Psoas muscle (tissue), 7 donors: ENCODE measurements at regions not wholly inside any gene's neighbourhood (a gene's known extent, or its start where the extent isn't known, plus 50 kb on each side); places are given as distances from the start of the nearest gene placed in this dataset.
"Not testable (repeated sequence)": the region's sequence is repeated elsewhere in the genome, so short reads cannot be mapped to it uniquely, and the experiment has no call there.

Experiments
- ATAC-seq, 4 donors: fragments of 200-7000 bp; cut with Tn5 transposase; one replicate each; pipeline ENCODE4 v1.9.1; 2020; ENCODE audit warnings: moderate library complexity in 3 of 4, mild to moderate bottlenecking in 2 of 4
- DNase-seq, 2 donors: peaks; one replicate each; pipeline ENCODE4 v3.0.0-alpha.2; 2020
- H3K27ac ChIP-seq: fragments of 200-600 bp; one replicate; pipeline ENCODE4 v1.8.0; 2022
- H3K27me3 ChIP-seq, 3 donors: fragments of 200-600 bp in 1 of 3; one replicate each; pipeline versions ENCODE4 v1.6.1 to v1.8.0; 2013 to 2022; ENCODE audit warnings: low read length in 2 of 3, mild to moderate bottlenecking in 2 of 3, moderate library complexity in 1 of 3; ENCODE audit not compliant: insufficient read depth in 3 of 3
- H3K36me3 ChIP-seq, 2 donors: fragments of 200-600 bp in 1 of 2; one replicate each; pipeline versions ENCODE4 v1.6.1 to v1.8.0; 2013 to 2022; ENCODE audit warnings: low read depth in 1 of 2, mild to moderate bottlenecking in 1 of 2, moderate library complexity in 1 of 2; ENCODE audit not compliant: insufficient read depth in 1 of 2
- H3K4me1 ChIP-seq: fragments of 200-600 bp; one replicate; pipeline ENCODE4 v1.8.0; 2022
- H3K4me3 ChIP-seq: fragments of 200-600 bp; one replicate; pipeline ENCODE4 v1.8.0; 2022; ENCODE audit warnings: mild to moderate bottlenecking
- H3K9me3 ChIP-seq: fragments of 200-600 bp; one replicate; pipeline ENCODE4 v1.8.0; 2022
- WGBS, 3 donors: extraction: QIAGEN DNeasy Blood & Tissue Kit; methylation state at CpG; one replicate each; pipeline versions ENCODE4 v1.1.6 to v1.1.7; 2013; 5-methylcytosine and 5-hydroxymethylcytosine counted together
- intact Hi-C, 2 donors: fragments of 100-400 bp; cut with DNase I; formaldehyde crosslinking; loops; one replicate each; pipeline versions ENCODE4 v1.11.0 to v1.14.2; 2022
- TF ChIP-seq, protein P1 (sequence below): fragments of 200-600 bp; IDR thresholded peaks from one replicate; pipeline ENCODE4 v1.8.0; 2022; ENCODE audit warnings: antibody characterized with exemption
- donor health status: healthy with polysubstance abuse.
- donor health status: DM: no; HTN: no; CAD: no; lungs with moderate emphysema.
- donor health status: Bipolar disorder and iron deficiency.
- donor health status: healthy.
- donor health status: DM: yes; HTN: yes; CAD: no.
- donor health status: DM: no; HTN: no; CAD: no.
- donor health status: DM: yes; HTN: yes; CAD: no.

- 32 to 58% (median 39%) methylated on average over 3 of the region's 3 CpGs for WGBS, 3 donors
- DNase-seq (no peak), ATAC-seq (no peak)
- H3K36me3 ChIP-seq: no peaks in the 10 kb centered on the region
- H3K4me1 ChIP-seq: no peaks in the 10 kb centered on the region
- H3K27ac ChIP-seq: no peak overlapping the region
- H3K9me3 ChIP-seq: no peaks in the 10 kb centered on the region
- H3K27me3 ChIP-seq: peaks cover 0 to 10% (median 0%) of the 10 kb centered on the region in 3 donors
- H3K4me3 ChIP-seq: no peak overlapping the region
- TF ChIP-seq, protein P1, sequence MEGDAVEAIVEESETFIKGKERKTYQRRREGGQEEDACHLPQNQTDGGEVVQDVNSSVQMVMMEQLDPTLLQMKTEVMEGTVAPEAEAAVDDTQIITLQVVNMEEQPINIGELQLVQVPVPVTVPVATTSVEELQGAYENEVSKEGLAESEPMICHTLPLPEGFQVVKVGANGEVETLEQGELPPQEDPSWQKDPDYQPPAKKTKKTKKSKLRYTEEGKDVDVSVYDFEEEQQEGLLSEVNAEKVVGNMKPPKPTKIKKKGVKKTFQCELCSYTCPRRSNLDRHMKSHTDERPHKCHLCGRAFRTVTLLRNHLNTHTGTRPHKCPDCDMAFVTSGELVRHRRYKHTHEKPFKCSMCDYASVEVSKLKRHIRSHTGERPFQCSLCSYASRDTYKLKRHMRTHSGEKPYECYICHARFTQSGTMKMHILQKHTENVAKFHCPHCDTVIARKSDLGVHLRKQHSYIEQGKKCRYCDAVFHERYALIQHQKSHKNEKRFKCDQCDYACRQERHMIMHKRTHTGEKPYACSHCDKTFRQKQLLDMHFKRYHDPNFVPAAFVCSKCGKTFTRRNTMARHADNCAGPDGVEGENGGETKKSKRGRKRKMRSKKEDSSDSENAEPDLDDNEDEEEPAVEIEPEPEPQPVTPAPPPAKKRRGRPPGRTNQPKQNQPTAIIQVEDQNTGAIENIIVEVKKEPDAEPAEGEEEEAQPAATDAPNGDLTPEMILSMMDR: no peak
- intact Hi-C loops: no loop called here
These were observed 90.5 kb upstream of the SIRPG start for GRCh38 chr20:1747953-1748577.

DNA sequence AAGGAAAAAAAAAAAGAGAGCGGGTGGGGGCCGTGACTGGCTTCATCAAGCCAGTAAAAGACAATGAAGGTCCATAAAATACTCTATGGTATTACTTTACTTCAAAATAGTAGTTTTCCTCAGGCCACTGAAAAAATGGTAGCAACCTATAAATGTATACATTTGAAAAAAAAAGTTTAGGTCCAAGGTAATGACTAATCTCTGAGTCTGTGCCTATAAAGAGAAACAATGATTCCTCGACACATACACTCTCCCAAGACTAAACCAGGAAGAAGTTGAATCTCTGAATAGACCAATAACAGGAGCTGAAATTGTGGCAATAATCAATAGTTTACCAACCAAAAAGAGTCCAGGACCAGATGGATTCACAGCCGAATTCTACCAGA, 84.5 kb upstream of the SIRPG start:
- intact Hi-C loops, H3K27me3 ChIP-seq: not testable (repeated sequence)

GRCh38 chr20:1741309-1742048, 83.9 kb upstream of the SIRPG start:
- DNase-seq: no peak
- Histone ChIP-seq H3K9me3 (no peaks in the 10 kb centered on the region), H3K4me3 (no peak overlapping the region), H3K27ac (no peak overlapping the region), H3K27me3 (peaks cover 0 to 4% (median 3%) of the 10 kb centered on the region in 3 donors), H3K36me3 (no peaks in the 10 kb centered on the region), H3K4me1 (no peaks in the 10 kb centered on the region)
- ATAC-seq: no peak
- TF ChIP-seq, protein P1: no peak
- intact Hi-C loops: no loop called here
- 67 to 77% (median 70%) methylated on average over 6 of the region's 6 CpGs for WGBS, 3 donors

More for the DNA sequence above, 84.5 kb upstream of the SIRPG start:
- H3K4me3 ChIP-seq, H3K36me3 ChIP-seq, H3K9me3 ChIP-seq, ATAC-seq, H3K27ac ChIP-seq, DNase-seq, H3K4me1 ChIP-seq: not testable (repeated sequence)
- WGBS, 3 donors: 82 to 87% (median 83%) methylated on average over 3 of the region's 4 CpGs

DNA sequence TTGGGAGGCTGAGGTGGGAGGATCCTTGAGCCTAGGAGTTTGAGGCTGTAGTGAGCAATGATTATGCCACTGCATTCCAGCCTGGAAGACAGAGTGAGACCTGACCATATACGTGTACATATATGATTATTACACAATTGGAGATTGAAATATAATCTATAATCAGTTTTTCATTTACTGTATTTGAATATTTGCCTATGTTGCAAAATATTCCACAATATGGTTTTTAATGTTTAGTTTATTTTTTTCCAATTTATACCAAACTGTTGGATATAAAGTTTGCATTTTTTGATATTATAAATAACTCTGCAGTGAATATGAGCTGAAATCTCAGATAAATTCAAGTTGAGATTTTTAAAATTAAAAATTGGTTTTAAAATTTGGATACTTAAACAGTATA, 79.6 kb upstream of the SIRPG start:
- TF ChIP-seq, protein P1: no peak
- no peaks in the 10 kb centered on the region for H3K4me1 ChIP-seq
- H3K4me3 ChIP-seq: no peak overlapping the region
- no peaks in the 10 kb centered on the region for H3K36me3 ChIP-seq
- DNase-seq: no peak
- intact Hi-C loops: no loop called here
- WGBS, 3 donors: 68 to 88% (median 75%) methylated on average over 1 of the region's 1 CpG
- no peak overlapping the region for H3K27ac ChIP-seq
- ATAC-seq: no peak
- H3K27me3 ChIP-seq: peaks cover 0 to 8% (median 0%) of the 10 kb centered on the region in 3 donors
- no peaks in the 10 kb centered on the region for H3K9me3 ChIP-seq

DNA sequence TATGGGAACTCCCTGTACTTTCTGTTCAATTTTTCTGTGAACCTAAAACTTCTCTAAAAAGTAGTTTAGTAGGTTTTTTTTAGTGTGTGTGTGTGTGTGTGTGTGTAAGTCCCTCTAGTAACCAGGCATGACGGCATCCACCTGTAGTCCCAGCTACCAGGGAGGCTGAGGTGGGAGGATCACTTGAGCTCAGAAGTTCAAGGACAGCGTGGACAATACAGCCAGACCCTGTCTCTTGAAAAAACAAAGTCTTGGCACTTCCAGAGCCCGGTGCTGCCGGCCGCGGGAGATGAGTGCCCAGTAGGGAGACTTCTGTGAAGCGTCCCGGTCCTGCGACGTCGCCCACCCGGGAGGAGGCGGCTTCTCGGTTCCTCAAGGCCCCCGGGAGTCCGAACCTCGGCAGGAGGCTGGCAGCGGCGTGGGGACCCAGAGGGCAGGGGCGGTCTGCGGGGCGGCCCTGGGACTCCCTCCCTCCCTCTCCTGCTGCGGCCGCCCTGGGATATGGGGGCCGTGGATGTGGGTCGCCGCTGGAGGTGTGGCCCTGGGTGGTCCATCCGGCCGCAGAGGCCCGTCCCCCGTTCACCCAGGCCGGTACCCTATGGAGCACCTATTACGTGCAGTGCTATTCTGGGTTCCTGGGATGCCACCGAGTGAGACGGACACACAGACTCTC, 78.0 kb upstream of the SIRPG start:
- Histone ChIP-seq H3K36me3 (no peaks in the 10 kb centered on the region), H3K4me3 (no peak overlapping the region), H3K9me3 (no peaks in the 10 kb centered on the region), H3K4me1 (no peaks in the 10 kb centered on the region), H3K27me3 (peaks cover 0 to 11% (median 0%) of the 10 kb centered on the region in 3 donors), H3K27ac (no peak overlapping the region)
- TF ChIP-seq, protein P1: no peak
- ATAC-seq (no peak), DNase-seq (no peak)
- intact Hi-C loops: no loop called here
- 82 to 89% (median 88%) methylated on average over 30 to 35 of the region's 35 CpGs for WGBS, 3 donors
